Hematopoietic multipotent progenitor cell treated with erythropoietin and hydrocortisone succinate and interleukin-3 and kit ligand, for 8 days (in vitro differentiated cells): ENCODE measurements at regions not wholly inside any gene's neighbourhood (a gene's known extent, or its start where the extent isn't known, plus 50 kb on each side); places are given as distances from the start of the nearest gene placed in this dataset.
"Not testable (repeated sequence)": the region's sequence is repeated elsewhere in the genome, so short reads cannot be mapped to it uniquely, and the experiment has no call there.

ENCODE experiments used
- DNase-seq: peaks from one replicate; pipeline ENCODE4 v3.0.0-alpha.2; 2015

DNA sequence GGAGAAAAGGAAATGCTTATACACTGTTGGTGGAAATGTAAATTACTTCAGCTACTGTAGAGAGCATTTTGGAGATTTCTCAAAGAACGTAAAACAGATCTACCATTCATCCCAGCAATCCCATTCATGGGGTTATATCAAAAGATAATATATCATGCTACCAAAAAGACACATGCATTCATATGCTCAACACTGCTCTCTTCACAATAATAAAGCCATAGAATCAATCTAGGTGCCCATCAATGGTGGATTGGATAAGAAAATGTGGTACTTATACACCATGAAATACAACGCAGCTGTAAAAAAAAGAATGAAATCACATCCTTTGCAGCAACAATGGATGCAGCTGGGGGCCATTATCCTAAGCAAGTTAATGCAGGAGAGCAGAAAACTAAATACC, 1487.7 kb upstream of the SEL1L start:
- no peak for DNase-seq

GRCh38 chr14:83023369-83023768, 1489.7 kb upstream of the SEL1L start:
- DNase-seq = no peak

- no peak for DNase-seq
Measured at GRCh38 chr14:83041224-83041623, 1507.6 kb upstream of the SEL1L start.

DNA sequence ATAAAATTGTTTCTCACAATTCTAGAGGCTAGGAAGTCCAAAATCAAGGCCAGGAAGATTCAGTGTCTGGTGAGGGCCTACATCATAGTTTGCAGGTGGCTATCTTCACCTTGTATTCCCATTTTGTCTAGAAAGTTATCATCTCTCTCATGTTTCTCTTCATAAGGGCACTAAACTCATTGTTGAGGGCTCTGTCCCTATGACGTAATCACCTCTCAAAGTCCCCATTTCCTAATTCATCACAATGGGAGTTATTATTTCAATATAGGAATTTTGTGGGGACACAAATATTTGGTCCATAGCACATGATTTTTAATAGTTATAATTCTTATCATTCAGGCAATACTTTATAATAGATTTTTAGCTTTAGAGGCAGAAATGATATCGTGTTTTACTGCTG, 1509.2 kb upstream of the SEL1L start:
- no peak for DNase-seq

GRCh38 chr14:83044001-83044400, 1510.3 kb upstream of the SEL1L start:
- DNase-seq = no peak

GRCh38 chr14:83047059-83047830, 1513.6 kb upstream of the SEL1L start:
- no peak for DNase-seq

DNA sequence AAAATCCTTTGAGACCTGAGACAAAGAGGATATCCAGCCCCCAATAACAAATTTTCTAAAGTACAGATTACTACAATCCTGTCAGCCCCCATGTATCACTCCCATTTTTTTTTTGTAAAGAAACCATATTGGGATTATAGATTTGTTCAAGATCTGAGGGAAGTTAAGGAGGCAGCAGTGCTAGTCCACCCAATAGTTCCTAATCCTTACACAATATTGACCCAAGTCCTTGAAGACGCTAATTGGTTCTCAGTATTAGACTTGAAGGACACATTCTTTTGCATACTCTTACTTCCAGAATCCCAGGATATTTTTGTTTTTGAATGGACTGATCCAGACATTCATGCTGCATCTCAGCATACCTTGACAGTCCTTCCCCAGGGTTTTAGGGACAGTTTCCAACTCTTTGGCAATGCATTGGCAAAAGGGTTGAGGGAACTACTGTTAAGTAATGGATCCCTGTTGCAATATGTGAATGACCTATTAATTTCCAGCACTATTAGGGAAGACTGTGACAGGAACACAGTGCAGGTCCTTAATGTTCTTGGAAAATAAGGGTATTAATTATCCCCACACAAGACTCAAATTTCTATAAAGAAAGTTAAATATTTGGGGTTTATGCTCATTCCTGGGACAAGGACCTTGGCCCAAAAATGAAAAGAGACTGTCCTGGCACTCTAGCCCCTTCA, 1519.5 kb upstream of the SEL1L start:
- DNase-seq = no peak

- DNase-seq = no peak
Measured at GRCh38 chr14:83058068-83058467, 1524.4 kb upstream of the SEL1L start.

- peak; percentile 34 for DNase-seq
Measured at GRCh38 chr14:83071888-83072501, 1538.3 kb upstream of the SEL1L start.

DNA sequence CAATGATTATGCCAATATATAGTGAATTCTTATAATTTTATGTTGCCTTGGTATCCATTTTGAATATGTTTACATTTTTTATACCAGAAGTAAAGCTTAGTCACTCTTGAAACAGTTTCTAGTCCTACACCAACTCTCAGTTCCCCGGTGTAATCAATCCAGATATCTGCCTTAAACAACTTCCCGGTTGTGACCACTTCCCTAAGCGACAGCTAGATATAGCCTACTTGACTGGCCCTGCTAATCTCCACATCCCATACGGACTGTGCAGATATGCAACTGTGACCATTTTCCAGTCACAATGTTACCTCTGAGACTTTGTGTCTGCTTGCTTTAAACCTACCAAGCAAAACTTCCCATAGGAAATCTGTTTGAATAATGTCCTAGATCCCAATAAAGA, 1551.5 kb upstream of the SEL1L start:
- DNase-seq = peak; percentile 27

- no peak for DNase-seq
Measured at GRCh38 chr14:83085725-83086124, 1552.1 kb upstream of the SEL1L start.

DNA sequence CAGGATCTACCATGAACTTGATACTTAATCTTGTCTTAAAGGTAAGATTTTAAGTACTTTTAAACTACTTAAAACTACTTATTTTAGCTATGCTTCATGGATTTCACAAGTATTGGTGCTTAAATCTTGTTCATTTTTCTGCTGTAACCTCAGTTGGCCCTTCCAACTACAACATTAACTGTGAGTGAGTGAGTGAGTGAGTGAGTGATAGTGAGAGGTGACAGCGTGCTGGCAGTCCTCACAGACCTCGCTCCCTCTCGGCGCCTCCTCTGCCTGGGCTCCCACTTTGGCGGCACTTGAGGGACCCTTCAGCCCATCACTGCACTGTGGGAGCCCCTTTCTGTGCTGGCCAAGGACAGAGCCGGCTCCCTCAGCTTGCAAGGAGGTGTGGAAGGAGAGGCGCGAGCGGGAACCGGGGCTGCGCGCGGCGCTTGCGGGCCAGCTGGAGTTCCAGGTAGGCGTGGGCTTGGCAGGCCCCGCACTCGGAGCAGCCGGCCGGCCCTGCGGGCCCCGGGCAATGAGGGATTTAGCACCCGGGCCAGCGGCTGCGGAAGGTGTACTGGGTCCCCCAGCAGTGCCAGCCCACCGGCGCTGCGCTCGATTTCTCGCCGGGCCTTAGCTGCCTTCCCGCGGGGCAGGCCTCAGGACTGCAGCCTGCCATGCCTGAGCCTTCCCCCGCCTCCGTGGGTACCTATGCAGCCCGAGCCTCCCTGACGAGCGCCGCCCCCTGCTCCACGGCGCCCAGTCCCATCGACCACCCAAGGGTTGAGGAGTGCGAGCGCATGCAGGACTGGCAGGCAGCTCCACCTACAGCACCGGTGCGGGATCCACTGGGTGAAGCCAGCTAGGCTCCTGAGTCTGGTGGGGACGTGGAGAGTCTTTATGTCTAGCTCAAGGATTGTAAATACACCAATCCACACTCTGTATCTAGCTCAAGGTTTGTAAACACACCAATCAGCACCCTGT, 1558.6 kb upstream of the SEL1L start:
- DNase-seq = not testable (repeated sequence)

GRCh38 chr14:83096092-83096491, 1562.4 kb upstream of the SEL1L start:
- no peak for DNase-seq

- DNase-seq = no peak
Measured at GRCh38 chr14:83101846-83102245, 1568.2 kb upstream of the SEL1L start.

- no peak for DNase-seq
Measured at GRCh38 chr14:83118029-83118428, 1584.4 kb upstream of the SEL1L start.

DNA sequence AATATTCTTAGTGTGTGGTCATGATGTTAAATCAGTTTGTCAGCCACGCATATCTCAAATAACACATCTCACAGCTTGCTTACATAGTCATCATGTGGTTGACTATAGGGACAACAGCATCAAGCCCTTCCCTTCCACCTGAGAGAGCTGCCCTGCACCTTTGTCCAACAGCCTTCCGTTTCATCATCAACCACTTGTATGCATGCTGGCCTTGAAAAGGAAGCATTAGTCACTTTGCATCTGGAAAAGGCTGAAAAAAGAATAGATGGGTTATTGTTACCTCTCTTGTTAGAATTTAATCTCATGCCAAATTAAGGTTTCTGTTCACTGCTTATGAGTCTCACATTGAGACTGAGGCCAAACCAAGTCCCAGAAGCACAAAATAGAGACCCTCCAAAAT, 1586.5 kb upstream of the SEL1L start:
- DNase-seq = no peak

DNA sequence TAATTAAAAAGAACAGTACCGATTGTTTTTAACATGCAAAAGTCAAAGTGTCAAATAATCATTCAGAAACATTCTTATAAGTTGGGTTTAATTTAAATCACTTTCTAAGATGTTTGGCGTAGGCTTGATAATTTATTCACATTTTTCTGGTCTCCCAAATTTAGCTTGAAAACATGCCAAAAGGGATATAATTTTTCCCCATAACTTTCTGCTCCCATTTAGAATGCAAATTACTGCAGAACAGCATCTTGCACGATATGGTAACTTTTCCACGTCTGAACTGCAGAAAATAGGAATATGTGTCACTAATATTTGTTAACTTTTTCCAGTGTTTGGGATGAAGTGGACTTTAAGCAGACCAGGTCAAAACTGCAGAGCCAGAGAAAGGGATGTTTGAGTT, 1592.4 kb upstream of the SEL1L start:
- no peak for DNase-seq

DNA sequence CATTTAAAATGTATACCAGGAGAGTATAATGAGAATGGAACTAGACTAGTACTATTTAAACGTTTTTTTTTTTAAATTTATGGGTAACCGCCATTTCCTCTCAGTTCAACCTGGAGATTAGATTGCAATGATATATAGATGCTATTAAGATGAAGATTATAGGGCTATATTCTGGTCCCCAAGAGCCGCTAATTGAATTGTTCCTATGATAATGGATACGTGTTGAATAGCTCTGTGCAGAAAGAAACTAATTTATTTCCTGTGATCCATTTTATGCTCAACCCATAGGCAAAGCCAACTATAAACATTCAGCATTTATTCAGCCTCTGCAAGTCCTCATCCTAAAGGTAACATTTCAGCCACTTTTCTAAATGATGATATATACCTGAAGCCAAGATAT, 1595.1 kb upstream of the SEL1L start:
- DNase-seq = no peak

- DNase-seq = no peak
Measured at GRCh38 chr14:83129496-83129895, 1595.8 kb upstream of the SEL1L start.

DNA sequence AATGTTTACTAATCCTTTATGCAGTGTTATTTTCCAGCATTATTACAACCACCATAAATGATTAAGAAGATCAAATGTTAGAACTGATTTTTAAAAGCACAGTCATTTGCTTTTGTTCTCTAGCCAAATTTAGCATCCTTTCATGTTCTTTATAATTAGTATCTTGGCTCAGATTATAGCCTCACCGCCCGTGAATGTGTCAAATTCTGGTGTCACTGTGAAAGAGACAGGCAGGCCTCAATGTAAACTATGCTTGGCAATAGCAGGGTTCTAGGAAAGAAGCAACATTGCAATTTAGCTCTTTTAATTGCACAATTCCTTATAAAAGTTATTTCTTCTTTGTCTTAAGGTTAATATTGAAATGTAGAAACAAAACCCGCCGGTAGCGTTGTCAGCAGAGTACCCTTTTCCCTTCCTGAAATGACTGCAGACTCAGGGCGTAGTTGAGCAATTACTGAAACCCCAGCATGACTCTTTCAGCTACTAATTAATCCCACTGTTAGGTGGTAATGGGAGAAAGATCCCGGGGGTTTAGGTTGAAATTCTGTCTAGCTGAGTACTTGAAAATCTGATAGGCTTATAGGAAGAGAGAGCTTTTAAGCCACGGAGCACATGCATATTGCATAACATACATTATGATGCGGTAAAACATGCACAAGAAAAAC, 1600.5 kb upstream of the SEL1L start:
- DNase-seq = no peak

- no peak for DNase-seq
Measured at GRCh38 chr14:83140756-83141155, 1607.1 kb upstream of the SEL1L start.

GRCh38 chr14:83147006-83147405, 1613.4 kb upstream of the SEL1L start:
- DNase-seq = no peak
